HL-60 (cell line): ENCODE measurements at regions not wholly inside any gene's neighbourhood (a gene's known extent, or its start where the extent isn't known, plus 50 kb on each side); places are given as distances from the start of the nearest gene placed in this dataset.

ENCODE experiments used
- DNase-seq, 2 experiments: peaks; one replicate each; pipeline ENCODE4 v3.0.0-alpha.2; 2010 to 2020; ENCODE audit warnings: low read depth in 1 of 2, low spot score in 1 of 2
- H3K27ac ChIP-seq: fragments of 250-450 bp; sonication (Bioruptor Pico); replicated peaks from 2 replicates; pipeline ENCODE4 v1.5.1; 2020; ENCODE audit warnings: mild to moderate bottlenecking, moderate library complexity
- H3K27me3 ChIP-seq: fragments of 250-450 bp; sonication (Bioruptor Pico); 2 replicates; pipeline ENCODE4 v1.5.1; 2021; ENCODE audit warnings: mild to moderate bottlenecking, moderate library complexity; ENCODE audit not compliant: insufficient read depth, poor library complexity, severe bottlenecking
- H3K4me3 ChIP-seq: replicated peaks from 2 replicates; pipeline ENCODE4 v1.5.1; 2011; ENCODE audit warnings: mild to moderate bottlenecking, control low read depth, low read length; ENCODE audit not compliant: insufficient read depth
- CTCF ChIP-seq: IDR thresholded peaks from one replicate; pipeline ENCODE4 v1.5.1; 2011; ENCODE audit warnings: low read length, control low read depth, inconsistent platforms; ENCODE audit not compliant: insufficient read depth
- GABPA ChIP-seq: IDR thresholded peaks from 2 replicates; pipeline ENCODE4 v1.6.1; 2012; ENCODE audit warnings: low read depth
- POLR2AphosphoS5 ChIP-seq: IDR thresholded peaks from 2 replicates; pipeline ENCODE4 v1.6.1; 2012; ENCODE audit warnings: low read depth
- REST ChIP-seq: IDR thresholded peaks from 2 replicates; pipeline ENCODE4 v1.6.1; 2012; ENCODE audit warnings: low read depth; ENCODE audit not compliant: insufficient replicate concordance
- SPI1 ChIP-seq: IDR thresholded peaks from 2 replicates; pipeline ENCODE4 v1.6.1; 2012; ENCODE audit warnings: low read depth, mild to moderate bottlenecking, borderline replicate concordance

- no peaks in the 10 kb centered on the region for H3K27me3 ChIP-seq
- TF ChIP-seq REST, result no peak
- TF ChIP-seq SPI1, result no peak
- TF ChIP-seq POLR2AphosphoS5, result no peak
- TF ChIP-seq CTCF, result no peak
- TF ChIP-seq GABPA, result no peak
- no peak overlapping the region for H3K27ac ChIP-seq
- no peak overlapping the region for H3K4me3 ChIP-seq
- DNase-seq, result no peak
Observed at GRCh38 chr5:3311433-3311832, 284.2 kb upstream of the IRX1 start.

- Histone ChIP-seq H3K4me3 (no peak overlapping the region), H3K27me3 (no peaks in the 10 kb centered on the region), H3K27ac (no peak overlapping the region)
- no peak for TF ChIP-seq CTCF
- no peak for TF ChIP-seq POLR2AphosphoS5
- no peak for TF ChIP-seq SPI1
- no peak for TF ChIP-seq GABPA
- no peak for TF ChIP-seq REST
- DNase-seq, result no peak
Observed at GRCh38 chr5:3310541-3311261, 284.9 kb upstream of the IRX1 start.

- H3K27ac ChIP-seq, result no peak overlapping the region
- TF ChIP-seq REST (no peak), SPI1 (no peak), POLR2AphosphoS5 (no peak), GABPA (no peak), CTCF (no peak)
- DNase-seq, result no peak
- H3K4me3 ChIP-seq, result no peak overlapping the region
- H3K27me3 ChIP-seq, result no peaks in the 10 kb centered on the region
Observed at GRCh38 chr5:3309538-3309937, 286.1 kb upstream of the IRX1 start.
